Embryonic facial prominence (tissue), 1 donor: ENCODE measurements at regions not wholly inside any gene's neighbourhood (a gene's known extent, or its start where the extent isn't known, plus 50 kb on each side); places are given as distances from the start of the nearest gene placed in this dataset.
"Not testable (repeated sequence)": the region's sequence is repeated elsewhere in the genome, so short reads cannot be mapped to it uniquely, and the experiment has no call there.

Source experiments
- DNase-seq: peaks from one replicate; pipeline ENCODE4 v3.0.0-alpha.2; 2016; ENCODE audit errors: extremely low spot score

DNA sequence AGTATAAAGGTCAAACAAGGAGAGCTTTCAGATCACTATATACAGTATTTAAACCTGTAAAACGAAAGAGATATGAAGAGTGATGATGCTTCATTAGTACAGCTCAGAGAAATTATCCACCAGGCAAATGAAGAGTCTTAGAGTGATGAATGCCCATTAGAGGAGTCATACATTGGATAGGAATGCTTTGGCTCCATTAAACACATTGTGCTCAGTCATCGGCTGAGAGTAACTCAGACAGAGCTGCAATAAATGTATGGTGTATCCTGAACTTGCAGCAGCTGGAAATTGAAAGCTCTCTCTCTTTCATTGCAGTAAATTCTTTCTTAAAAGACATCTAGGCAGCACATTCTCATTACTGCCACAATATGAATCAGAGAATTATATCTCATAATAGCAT, 340.8 kb upstream of the SPHKAP start:
- DNase-seq = no peak

DNA sequence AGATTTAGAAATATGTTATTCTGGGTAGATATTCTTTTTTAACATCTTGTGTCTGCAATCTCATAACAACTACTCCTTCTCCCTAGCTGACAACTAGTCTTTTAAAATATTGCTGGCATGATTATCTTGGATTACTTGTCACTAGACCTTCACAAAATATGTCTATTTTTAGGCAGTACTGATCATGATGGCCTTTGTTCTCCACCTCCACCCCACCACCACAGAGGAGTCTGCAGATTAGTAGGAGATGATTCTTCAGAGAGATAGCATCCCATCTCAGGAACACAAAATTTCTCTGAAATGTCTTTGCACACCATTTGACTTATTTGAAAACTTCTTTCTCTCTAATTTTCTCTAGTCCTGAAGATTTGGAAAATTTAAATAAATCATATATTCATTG, 338.1 kb upstream of the SPHKAP start:
- DNase-seq = no peak

DNA sequence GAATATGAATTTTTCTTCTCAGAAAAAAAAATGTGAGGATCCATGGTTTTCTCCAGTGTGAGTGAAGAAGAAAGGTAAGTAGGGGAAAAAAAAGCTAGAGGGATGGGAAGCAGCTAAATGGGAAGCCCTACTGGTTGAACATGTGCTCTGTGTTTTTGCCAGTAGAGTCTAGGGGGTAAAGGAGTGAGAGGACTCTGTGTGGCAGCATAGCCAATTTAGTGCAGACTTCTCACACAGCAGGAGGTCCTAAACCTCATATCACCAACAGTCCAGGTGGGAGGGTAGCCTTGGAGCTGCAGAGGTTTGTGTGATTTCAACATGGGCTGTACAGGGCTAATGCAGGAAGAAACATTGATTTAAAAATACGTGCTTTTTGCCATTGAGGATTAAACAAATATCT, 334.5 kb upstream of the SPHKAP start:
- DNase-seq = no peak

DNA sequence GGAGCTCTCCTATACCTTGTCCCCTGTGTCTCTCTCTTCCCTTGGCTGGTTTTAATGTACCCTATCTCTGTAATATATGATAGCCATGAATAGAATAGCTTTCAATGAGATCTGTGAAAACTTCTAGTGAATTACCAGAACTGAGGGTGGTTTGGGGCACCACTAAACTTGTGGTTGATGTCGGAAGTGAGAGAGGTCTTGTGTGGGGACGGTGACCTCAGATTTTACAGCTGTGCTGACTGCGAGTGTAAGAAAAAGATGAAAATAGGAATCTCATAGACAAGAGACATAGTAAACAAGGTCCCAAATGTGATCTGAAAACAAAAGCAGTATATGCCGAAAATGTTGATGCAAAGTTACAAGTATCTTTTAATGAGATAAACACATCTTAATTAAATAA, 332.0 kb upstream of the SPHKAP start:
- not testable (repeated sequence) for DNase-seq

DNA sequence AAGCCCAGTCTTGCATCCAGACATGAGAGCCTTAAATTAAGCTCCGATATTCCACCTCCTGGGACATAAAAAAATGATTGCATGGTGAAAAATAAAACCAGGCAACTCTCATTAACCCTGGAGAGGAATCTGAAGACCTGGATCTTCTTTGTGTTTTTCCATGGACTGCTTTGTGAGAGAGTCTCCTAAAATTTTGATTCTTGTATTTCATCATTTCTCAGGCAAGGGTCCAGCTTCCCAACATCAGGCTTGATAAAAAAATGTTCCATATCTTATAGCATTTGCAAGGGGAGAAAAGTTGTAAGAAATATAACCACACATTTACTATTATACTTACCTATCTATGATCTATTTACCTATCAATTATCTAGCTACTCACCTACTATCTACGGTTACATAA, 327.5 kb upstream of the SPHKAP start:
- no peak for DNase-seq

DNA sequence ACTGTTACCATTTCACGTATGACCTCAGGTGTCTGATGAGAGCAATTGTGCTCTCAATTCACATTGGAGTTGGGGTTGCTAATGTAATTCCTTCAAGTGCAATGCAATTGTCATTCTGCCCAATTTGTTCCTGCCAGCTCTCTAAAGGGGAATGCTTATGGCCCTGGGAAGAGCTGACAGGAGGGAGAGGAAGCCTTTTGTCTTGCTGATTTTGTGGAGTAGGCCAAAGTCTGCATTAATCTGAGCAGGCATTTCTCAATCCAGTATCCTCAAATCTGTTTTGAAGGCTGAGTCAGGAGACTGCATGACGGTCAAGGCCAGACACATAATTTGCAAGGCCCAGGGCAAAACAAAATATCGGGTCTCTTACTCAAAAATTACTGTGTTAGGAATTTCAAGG, 326.4 kb upstream of the SPHKAP start:
- DNase-seq = no peak

DNA sequence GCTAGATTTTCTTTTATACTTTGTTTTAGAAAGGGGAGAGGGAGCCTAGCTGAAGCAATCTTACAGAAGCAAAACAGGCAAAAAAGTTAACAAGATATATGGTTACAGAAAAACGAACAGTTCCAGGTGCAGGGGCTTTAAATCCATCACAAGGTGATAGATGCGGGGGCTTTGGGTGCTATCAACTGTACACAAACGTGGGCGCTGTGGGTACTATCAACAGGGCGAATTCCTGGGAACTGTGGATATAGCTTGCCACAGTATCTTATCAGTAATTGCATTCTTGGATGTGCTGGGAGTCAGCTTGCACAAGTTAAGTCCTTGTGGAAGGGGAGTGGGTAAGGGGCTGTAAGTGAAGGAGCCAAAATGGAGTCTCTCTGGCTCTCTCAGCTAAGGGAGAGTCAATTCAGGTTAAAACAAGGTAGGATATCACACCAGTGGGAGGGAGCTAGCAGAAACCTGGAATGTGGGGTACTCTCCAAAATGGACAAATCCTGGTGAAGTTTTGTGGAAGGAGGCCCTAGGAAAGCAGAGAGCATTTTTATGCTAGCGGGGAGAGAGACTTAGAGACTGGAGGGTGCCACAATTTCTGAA, 325.8 kb upstream of the SPHKAP start:
- DNase-seq = no peak

DNA sequence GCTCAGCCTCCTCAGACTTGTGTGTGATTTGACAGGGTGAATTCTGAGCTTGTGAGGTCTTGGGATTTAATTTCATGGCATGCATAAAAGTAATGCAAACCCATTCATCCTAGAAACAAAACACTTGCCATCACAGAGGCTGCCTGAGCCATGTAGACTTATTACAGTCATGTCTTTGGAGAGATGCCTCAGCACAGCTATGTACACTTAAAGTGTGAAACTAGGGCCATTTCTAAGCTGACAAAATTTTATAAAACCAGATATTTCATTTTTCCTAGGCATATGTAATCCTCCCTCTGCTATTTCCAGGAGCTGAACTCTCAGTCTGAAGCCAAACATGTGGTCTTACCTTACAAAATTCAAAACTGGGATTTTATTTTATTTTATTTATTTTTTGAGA, 322.2 kb upstream of the SPHKAP start:
- DNase-seq = no peak

DNA sequence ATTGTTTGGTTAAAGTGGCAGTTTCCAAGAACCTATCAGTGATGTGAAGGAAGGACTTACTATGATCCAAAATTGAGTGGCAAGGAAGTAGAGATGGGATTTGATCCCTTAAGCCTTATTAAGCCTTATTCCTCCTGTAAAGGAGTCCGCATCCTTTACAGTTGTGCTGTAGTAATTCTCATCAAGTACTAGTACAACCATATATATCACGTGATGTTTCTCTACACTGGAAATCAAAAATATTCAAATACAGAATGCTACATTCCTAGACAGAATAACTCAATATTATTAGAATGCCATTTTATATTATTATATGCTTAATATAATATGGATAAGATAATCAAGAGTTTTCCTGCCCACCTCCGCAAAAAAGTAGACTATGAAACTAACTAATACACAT, 312.4 kb upstream of the SPHKAP start:
- no peak for DNase-seq

DNA sequence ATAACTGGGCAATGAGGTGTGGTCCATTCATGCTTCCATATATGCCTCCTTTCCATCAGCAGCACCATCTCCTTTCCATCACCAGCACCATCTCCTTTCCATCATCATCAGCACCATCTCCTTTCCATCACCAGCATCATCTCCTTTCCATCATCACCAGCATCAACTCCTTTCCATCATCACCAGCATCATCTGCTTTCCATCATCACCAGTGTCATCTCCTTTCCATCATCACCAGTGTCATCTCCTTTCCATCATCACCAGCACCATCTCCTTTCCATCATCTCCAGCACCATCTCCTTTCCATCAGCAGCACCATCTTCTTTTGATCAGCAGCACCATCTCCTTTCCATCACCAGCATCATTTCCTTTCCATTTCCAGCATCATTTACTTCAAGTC, 297.5 kb upstream of the SPHKAP start:
- no peak for DNase-seq

DNA sequence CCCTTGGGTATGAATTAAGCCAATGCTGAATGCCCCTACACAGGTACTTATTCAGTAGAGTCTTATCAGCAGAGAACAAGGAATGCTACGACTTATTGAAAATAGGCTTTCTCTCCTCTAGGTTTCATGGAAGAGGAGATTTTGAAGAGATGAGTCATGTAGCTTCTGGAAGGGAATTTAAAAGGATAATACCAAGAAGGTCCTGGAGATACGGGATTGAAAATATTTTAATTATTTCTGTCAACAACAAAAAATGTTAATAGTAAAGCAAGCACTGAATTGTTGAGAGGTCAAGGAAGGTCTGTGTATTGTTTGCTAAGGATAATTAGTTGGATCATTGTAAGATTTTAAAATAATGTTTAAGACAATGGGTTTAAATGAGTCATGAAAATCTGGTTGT, 293.0 kb upstream of the SPHKAP start:
- DNase-seq = no peak

DNA sequence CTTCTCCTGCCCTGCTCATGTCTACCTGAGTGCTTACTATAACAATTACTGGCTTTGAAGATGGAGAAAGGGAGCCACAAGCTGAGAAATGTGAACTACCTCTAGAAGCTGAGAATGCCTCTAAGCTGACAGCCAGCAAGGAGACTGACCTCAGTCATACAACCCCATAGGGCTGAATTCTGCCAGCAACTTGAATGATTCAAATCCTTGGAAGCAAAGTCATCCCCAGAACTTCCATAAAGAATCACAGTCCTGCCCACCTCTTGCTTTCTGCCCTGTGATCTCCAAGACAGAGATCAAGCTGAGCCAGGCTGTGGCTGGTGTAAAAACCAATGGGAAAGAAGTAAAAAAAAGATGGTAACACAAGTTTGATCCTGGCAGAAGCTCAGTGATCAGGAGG, 288.2 kb upstream of the SPHKAP start:
- no peak for DNase-seq

DNA sequence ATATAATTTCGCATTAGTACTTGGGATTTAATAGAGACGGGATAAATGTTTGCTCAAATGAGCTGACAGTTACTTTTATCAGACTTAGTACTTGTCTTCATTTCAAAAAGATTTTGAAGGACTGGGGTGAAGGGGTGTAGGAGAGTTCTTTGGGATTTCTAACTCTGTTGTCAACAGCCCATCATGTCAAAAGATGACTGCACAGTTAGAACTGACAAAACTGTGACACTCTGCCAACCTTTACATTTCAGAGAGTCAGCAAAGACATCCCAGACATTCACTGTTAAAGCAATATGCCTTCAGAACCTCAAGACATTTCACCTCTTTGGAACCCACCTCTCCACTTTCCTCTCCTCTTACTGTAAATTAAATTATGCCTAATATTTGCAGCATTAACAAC, 285.4 kb upstream of the SPHKAP start:
- DNase-seq = no peak

DNA sequence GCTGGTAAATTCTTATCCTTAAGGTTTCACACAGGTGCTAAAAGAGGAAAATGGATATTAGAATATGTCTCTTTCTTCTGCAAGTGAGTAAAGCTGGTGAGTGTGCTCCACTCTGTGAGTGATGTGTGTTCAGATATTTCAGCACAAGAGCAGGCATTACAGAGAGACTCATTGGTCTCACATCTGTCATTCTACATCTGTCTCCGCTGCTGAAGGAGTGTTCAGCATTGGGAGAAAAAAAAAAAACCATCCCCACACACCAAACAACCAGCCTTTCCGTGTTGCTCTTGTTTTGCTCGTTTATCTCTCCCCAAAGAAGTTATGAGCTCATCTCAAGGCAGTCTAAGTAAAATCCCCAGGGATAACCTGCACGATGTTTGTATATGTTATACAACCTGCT, 283.9 kb upstream of the SPHKAP start:
- DNase-seq = no peak

DNA sequence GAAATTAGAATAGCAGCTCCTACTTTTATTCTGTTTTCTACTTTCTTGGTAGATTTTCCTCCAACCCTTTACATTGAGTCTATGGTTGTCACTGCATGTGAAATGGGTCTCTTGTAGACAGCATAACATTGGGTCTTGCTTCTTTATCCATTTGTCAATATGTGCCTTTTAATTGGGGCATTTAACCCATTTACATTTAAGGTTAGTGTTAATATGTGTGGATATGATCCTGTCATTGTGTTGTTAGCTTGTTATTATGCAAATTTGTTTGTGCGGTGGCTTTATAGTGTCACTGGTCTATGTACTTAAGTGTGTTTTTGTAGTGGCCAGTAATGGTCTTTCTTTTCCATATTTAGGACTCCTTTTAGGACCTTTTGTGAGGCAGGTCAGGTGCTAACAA, 276.9 kb upstream of the SPHKAP start:
- DNase-seq = no peak

DNA sequence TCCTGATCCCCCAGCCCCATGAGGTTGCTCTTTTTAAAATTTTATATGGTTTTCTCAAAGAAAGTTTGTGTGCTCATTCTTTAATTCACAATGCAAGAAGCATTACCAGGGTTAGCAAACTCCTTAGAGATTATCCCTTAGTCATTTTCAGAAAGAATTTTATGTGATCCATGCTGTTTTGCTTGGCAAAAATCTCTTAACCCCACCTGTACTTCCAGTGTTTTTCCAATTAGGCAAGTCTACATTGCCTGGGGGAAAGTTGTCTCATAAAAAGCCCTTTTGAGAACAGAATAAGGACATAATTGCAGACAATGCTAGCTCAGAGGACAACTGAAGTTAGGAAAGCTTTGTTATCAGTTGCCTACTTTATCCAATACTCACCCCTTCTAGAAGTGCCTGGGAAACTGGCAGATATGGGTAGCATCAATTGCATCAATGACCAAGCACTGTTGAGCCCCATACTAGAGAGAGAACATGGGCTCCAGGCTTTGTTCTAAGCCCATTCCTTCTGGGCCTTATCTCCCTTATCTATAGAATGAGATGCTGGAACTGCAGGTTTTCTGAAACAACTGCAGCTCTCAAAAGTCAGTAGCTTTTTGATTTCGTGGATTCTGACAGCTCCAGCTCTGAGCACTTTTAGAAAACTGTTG, 265.9 kb upstream of the SPHKAP start:
- no peak for DNase-seq

DNA sequence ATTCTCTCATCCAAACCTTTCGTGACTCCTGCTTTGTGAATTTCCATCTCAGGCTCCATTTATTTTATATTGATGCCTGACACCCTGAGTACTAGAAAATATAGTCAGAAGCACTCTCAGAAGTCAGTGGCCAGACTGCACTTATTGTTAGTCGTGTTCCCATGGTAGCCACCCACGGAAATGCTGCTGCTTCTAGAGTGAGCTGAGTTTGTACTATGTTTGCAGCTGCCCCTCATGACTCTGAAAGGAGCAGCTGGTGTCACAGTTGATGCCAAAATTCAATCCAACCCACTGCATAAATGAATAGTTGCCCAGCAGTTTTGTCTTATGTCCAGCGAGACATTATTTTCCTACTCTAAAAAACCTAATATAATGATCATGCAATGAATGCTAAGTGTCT, 265.2 kb upstream of the SPHKAP start:
- no peak for DNase-seq

DNA sequence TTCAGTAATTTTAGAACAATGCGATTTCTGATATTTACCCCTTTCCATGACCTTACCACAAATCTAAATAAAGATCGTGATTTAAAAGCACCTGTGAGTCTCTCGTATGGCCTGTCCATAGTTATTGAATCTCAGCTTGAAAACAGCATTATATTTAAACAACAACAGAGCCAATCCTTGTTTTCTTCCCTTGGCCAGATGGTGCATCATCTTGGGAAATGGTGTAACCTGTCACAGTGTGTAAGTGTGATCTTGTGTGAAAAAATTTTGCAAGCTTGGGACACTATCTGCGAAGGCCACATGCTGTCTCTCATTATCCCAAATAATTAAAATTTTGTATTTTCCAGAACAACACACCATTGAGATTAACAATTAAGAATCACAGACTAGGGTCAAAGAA, 262.7 kb upstream of the SPHKAP start:
- DNase-seq = no peak

DNA sequence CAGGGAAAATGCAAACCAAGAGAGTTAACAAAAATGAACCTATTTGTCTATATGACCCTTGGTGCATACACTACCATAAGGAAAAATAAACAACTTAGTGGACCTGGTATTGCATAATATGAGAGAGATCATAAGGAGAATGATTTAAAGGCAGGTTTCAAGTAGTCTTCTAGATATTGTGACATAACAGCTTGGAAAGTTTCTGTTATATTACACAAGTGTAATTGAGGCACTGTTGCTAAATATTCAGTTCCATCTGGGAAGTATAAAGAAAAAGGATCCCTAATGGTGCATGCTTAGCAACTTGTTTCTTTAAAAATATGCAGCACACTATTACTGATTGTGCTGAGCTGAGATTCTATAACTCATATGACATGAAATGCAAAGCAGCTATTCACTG, 252.2 kb upstream of the SPHKAP start:
- no peak for DNase-seq

DNA sequence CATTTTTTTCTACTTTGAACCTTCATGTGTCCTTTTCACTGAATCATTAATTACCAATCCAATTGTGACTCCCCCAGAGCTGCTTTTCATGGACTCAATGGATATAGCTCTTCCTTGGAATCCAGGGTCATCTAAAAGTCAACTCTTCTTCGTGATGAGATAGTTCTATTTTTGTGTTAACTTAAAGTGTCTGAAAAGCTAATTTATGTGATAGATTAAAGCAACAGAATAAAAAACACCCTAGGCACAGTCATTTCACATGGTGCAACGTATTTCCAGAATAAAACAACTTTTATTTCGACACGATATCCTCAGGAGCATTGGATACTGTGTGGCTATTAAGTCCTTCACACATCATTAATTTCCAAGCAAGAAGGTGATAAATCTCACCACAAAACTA, 250.6 kb upstream of the SPHKAP start:
- DNase-seq = no peak

DNA sequence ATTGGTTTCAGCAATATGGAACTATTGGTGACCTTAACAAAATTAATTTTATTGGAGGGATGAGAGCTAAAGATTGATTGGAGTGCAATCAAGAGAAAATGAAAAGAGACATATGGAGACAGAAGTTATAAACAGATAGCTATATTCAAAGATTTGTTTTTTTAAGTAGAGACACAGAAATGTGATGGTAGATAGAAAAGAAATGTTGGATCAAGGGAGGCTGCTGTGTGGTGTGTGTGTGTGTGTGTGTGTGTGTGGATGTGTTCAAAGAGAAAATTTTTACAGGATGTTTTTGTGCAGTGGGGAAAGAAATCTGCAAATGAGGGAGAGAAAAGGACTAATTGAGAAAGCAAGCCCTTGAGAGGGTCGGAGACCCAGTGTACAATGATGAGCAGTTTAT, 249.5 kb upstream of the SPHKAP start:
- DNase-seq = no peak

DNA sequence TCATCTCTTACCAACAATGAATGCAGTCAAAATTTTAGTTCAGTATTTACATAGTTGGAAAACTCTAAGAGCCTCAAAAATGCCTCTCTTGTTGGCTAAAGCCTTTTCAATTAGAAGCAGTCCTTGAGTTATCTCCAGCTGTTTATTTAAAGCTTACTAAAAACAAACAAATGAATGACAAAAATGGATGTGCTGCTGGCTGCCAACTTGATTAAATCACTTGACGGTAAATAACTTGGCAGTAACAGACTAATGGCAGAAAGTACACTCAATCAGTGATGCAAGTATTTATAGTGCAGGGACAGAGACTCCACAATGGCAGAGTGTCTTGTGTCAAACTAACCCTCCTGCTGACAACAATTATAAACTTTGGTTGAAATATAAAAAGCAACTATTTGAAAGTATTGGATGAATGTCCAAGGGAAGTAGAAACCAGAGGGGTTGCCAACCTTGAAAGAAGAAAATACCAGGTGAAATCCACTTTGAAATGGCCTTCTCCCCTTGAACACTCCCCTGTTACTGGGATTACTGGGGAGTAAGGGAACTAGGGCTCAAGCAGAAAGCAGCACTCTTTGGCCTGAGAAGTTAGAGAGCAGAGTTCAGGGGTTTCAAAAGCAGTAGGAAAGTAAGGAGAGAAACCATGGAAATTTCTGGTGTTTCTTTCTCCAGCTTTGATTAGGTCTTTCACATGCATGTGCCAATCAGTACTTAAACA, 245.2 kb upstream of the SPHKAP start:
- DNase-seq = no peak

DNA sequence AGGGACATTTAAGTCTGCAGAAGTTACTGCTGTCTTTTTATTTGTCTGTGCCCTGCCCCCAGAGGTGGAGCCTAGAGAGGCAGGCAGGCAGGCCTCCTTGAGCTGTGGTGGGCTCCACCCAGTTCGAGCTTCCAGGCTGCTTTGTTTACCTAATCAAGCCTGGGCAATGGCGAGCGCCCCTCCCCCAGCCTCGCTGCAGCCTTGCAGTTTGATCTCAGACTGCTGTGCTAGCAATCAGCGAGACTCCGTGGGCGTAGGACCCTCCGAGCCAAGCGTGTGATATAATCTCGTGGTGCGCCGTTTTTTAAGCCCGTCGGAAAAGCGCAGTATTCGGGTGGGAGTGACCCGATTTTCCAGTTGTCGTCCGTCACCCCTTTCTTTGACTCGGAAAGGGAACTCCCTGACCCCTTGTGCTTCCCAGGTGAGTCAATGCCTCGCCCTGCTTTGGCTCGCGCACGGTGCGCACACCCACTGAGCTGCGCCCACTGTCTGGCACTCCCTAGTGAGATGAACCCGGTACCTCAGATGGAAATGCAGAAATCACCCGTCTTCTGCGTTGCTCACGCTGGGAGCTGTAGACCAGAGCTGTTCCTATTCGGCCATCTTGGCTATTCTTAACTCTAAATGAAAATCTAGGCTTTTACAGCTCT, 244.0 kb upstream of the SPHKAP start:
- DNase-seq = not testable (repeated sequence)
